Thoracic aorta (tissue), 2 donors: ENCODE measurements at regions not wholly inside any gene's neighbourhood (a gene's known extent, or its start where the extent isn't known, plus 50 kb on each side); places are given as distances from the start of the nearest gene placed in this dataset.

Source experiments
- ATAC-seq: fragments of 150-250 bp; one replicate; pipeline ENCODE4 v1.8.0; 2017; ENCODE audit warnings: low read depth; ENCODE audit not compliant: insufficient number of reproducible peaks, low FRiP score
- DNase-seq: peaks from one replicate; pipeline ENCODE4 v3.0.0-alpha.2; 2020; ENCODE audit warnings: low spot score
- H3K27ac ChIP-seq, 2 donors: fragments of 200-600 bp; sonication (generic); 1 replicate in 1 of 2; 2 replicates in 1 of 2; pipeline ENCODE4 v1.5.1; 2016; ENCODE audit warnings: mild to moderate bottlenecking in 2 of 2, moderate library complexity in 2 of 2
- H3K27me3 ChIP-seq: fragments of 200-600 bp; sonication (generic); replicated peaks from 2 replicates; pipeline ENCODE4 v1.6.0; 2016; ENCODE audit warnings: mild to moderate bottlenecking; ENCODE audit not compliant: insufficient read depth
- H3K36me3 ChIP-seq: fragments of 200-600 bp; sonication (generic); one replicate; pipeline ENCODE4 v1.5.1; 2016
- H3K4me1 ChIP-seq, 2 donors: fragments of 200-600 bp; sonication (generic); 1 replicate in 1 of 2; 2 replicates in 1 of 2; pipeline versions ENCODE4 v1.5.1 to v1.6.0; 2016; ENCODE audit warnings: low read depth in 2 of 2, mild to moderate bottlenecking in 1 of 2; ENCODE audit not compliant: control insufficient read depth in 1 of 2
- H3K4me3 ChIP-seq: fragments of 200-600 bp; sonication (generic); 2 replicates; pipeline ENCODE4 v1.5.1; 2016; ENCODE audit warnings: mild to moderate bottlenecking
- H3K9me3 ChIP-seq: fragments of 200-600 bp; sonication (generic); 2 replicates; pipeline ENCODE4 v1.5.1; 2016
- TF ChIP-seq, protein P1 (sequence below): fragments of 200-600 bp; sonication (generic); IDR thresholded peaks from one replicate; pipeline ENCODE4 v1.5.1; 2019; ENCODE audit warnings: antibody characterized with exemption

DNA sequence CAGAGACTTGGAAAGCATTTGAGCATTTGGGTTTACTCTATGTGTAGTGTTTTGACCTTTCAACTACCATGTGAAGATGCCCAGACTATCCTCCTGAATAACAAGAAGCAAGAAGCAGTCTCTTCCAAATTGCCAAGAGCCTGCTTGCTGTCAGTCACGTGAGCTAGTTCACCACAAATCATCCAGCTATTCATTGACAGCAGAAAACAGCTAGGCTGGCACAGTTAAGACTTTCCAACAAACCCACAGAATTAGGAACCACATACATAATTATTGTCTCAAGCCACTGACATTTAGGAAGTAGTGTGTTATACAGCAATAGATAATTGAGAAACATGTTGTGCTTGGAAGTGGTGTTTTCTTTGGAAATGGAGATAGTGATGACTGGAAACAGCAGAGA lies 1652.0 kb downstream of the NCAM2 start:
- H3K36me3 ChIP-seq = no peaks in the 10 kb centered on the region
- no peaks in the 10 kb centered on the region for H3K4me1 ChIP-seq
- ATAC-seq (no peak), DNase-seq (no peak)
- H3K9me3 ChIP-seq = no peaks in the 10 kb centered on the region
- TF ChIP-seq, protein P1, sequence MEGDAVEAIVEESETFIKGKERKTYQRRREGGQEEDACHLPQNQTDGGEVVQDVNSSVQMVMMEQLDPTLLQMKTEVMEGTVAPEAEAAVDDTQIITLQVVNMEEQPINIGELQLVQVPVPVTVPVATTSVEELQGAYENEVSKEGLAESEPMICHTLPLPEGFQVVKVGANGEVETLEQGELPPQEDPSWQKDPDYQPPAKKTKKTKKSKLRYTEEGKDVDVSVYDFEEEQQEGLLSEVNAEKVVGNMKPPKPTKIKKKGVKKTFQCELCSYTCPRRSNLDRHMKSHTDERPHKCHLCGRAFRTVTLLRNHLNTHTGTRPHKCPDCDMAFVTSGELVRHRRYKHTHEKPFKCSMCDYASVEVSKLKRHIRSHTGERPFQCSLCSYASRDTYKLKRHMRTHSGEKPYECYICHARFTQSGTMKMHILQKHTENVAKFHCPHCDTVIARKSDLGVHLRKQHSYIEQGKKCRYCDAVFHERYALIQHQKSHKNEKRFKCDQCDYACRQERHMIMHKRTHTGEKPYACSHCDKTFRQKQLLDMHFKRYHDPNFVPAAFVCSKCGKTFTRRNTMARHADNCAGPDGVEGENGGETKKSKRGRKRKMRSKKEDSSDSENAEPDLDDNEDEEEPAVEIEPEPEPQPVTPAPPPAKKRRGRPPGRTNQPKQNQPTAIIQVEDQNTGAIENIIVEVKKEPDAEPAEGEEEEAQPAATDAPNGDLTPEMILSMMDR = no peak
- no peak overlapping the region for H3K27ac ChIP-seq
- H3K4me3 ChIP-seq = no peak overlapping the region
- H3K27me3 ChIP-seq = no peaks in the 10 kb centered on the region

DNA sequence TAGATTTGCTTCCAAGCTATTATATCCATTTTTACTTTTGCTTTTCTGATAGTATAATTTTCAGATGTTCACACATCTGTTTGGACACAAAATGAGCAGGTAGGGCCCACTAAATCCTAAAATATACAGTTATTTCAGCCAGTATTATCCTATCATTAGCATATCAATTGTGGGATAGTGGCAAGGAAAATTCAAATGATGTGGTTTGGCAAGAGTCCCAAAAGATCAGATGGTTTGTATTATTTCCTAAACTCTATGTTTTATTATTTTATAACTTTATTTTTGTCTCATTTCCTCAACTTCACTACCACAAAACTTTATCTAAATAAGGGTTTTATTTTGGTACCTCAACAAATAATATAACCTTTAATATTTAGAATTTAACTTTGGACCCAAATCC lies 1659.6 kb downstream of the NCAM2 start:
- no peak overlapping the region for H3K4me3 ChIP-seq
- no peak overlapping the region for H3K27ac ChIP-seq

DNA sequence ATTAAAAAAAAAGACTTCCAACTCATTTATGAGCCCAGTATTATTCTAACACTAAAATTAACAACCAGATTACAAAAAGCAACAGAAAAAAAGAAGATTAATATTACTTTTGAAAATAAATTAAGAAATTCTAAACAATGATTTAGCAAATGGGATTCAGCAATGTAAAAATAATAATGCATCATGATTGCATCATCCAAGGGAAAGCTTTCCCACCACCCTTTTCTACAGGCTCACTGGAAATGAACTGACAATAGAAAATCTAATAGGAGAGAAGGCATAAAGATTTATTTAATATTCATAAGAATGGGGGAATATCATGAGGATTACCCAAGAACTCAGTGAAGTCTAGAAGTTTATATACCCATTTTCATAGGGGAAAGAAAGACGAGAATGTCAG lies 1671.9 kb downstream of the NCAM2 start:
- no peaks in the 10 kb centered on the region for H3K36me3 ChIP-seq
- TF ChIP-seq, protein P1 = no peak
- H3K9me3 ChIP-seq = no peaks in the 10 kb centered on the region
- no peaks in the 10 kb centered on the region for H3K4me1 ChIP-seq
- no peak overlapping the region for H3K27ac ChIP-seq
- DNase-seq (no peak), ATAC-seq (no peak)
- H3K27me3 ChIP-seq = no peaks in the 10 kb centered on the region
- H3K4me3 ChIP-seq = no peak overlapping the region

More for the DNA sequence above, 1659.6 kb downstream of the NCAM2 start:
- Histone ChIP-seq H3K4me1 (no peaks in the 10 kb centered on the region), H3K9me3 (no peaks in the 10 kb centered on the region), H3K27me3 (no peaks in the 10 kb centered on the region), H3K36me3 (no peaks in the 10 kb centered on the region)
- ATAC-seq (no peak), DNase-seq (no peak)
- TF ChIP-seq, protein P1 = no peak

DNA sequence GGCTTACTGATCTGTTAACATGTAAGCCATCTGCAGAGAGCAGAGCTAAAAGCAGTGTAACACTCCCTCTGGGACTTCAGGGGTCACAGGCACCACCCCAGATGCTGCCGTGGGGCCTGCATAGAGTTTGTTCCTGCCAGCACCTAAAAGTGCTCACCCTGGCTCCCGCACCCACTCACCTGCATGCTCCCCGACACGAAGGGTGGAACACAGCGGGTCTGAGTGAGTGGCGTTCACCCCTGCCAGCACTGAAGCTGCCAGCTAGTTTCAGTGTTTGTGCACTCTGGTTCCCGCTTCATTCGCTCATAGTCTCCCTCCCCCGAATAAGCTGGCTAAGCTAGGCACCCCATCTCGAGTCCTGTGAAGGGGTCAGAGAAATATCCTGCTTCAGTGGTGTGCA lies 1681.0 kb downstream of the NCAM2 start:
- Histone ChIP-seq H3K36me3 (no peaks in the 10 kb centered on the region), H3K27ac (no peak overlapping the region), H3K27me3 (no peaks in the 10 kb centered on the region), H3K4me3 (no peak overlapping the region), H3K9me3 (no peaks in the 10 kb centered on the region), H3K4me1 (no peaks in the 10 kb centered on the region)
- no peak for ATAC-seq
- TF ChIP-seq, protein P1 = no peak
- no peak for DNase-seq

DNA sequence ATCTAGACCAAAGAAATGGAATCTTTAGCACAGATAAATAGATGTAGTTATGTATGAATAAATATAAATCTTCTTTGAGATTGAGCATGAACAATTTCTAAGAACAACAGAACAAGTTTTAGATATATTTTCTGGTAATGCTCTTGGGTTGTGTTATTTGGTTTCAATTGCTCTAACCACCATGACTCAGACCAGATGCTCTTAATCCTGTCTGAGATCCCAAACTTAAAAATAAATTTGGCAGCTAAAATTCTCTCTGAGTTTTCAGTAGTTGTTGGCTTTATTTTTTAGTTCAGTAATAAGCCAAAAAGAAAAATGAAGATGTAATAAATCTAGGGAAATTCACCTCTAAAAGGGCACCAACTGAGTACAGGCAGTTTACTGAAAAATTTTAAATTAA lies 1693.4 kb downstream of the NCAM2 start:
- Histone ChIP-seq H3K27ac (no peak overlapping the region), H3K27me3 (no peaks in the 10 kb centered on the region), H3K36me3 (no peaks in the 10 kb centered on the region), H3K9me3 (peaks cover 2% of the 10 kb centered on the region), H3K4me1 (no peaks in the 10 kb centered on the region), H3K4me3 (no peak overlapping the region)
- DNase-seq (no peak), ATAC-seq (no peak)
- TF ChIP-seq, protein P1 = no peak
